ENCODE measurements at regions not wholly inside any gene's neighbourhood (a gene's known extent, or its start where the extent isn't known, plus 50 kb on each side); places are given as distances from the start of the nearest gene placed in this dataset.

- no peak for DNase-seq (ENCODE audit: extremely low spot score)
- CTCF ChIA-PET, result no interaction called here
- POLR2A ChIA-PET, result no interaction called here
- no peak for TF ChIP-seq CTCF (IDR thresholded peaks at IDR 0.05; ENCODE audit: control extremely low read depth, extremely low read depth, low read depth, missing control alignments)
Measured at GRCh38 chr4:11866391-11866790, 437.7 kb upstream of the HS3ST1 start.

GRCh38 chr4:11860996-11861395, 432.3 kb upstream of the HS3ST1 start:
- DNase-seq (ENCODE audit: extremely low spot score), result no peak
- POLR2A ChIA-PET, result no interaction called here
- no peak for TF ChIP-seq CTCF (IDR thresholded peaks at IDR 0.05; ENCODE audit: control extremely low read depth, extremely low read depth, low read depth, missing control alignments)
- CTCF ChIA-PET, result no interaction called here

- no peak for DNase-seq (ENCODE audit: extremely low spot score)
- ChIA-PET POLR2A (no interaction called here), CTCF (interaction anchor here (1.4 kb wide), 1 partner anchor 15 kb away, joined by 3 read pairs; no protein-coding TSS in a partner anchor)
- no peak for TF ChIP-seq CTCF (IDR thresholded peaks at IDR 0.05; ENCODE audit: control extremely low read depth, extremely low read depth, low read depth, missing control alignments)
Measured at GRCh38 chr4:11857881-11858280, 429.2 kb upstream of the HS3ST1 start.

- no peak for DNase-seq (ENCODE audit: extremely low spot score)
- ChIA-PET POLR2A (no interaction called here), CTCF (interaction anchor here (0.8 to 1.6 kb wide), 2 partner anchors 9 to 21 kb away, joined by 3 to 4 read pairs; no protein-coding TSS in a partner anchor)
- TF ChIP-seq CTCF (IDR thresholded peaks at IDR 0.05; ENCODE audit: control extremely low read depth, extremely low read depth, low read depth, missing control alignments), result no peak
Measured at GRCh38 chr4:11847167-11847566, 418.5 kb upstream of the HS3ST1 start.

- POLR2A ChIA-PET, result no interaction called here
- no peak for TF ChIP-seq CTCF (IDR thresholded peaks at IDR 0.05; ENCODE audit: control extremely low read depth, extremely low read depth, low read depth, missing control alignments)
- no peak for DNase-seq (ENCODE audit: extremely low spot score)
- CTCF ChIA-PET, result no interaction called here
Measured at GRCh38 chr4:11843927-11844326, 415.2 kb upstream of the HS3ST1 start.

GRCh38 chr4:11843340-11843739, 414.6 kb upstream of the HS3ST1 start:
- no peak for DNase-seq (ENCODE audit: extremely low spot score)
- POLR2A ChIA-PET, result no interaction called here
- CTCF ChIA-PET, result no interaction called here
- no peak for TF ChIP-seq CTCF (IDR thresholded peaks at IDR 0.05; ENCODE audit: control extremely low read depth, extremely low read depth, low read depth, missing control alignments)
